ENCODE measurements at regions not wholly inside any gene's neighbourhood (a gene's known extent, or its start where the extent isn't known, plus 50 kb on each side); places are given as distances from the start of the nearest gene placed in this dataset.

GRCh38 chr5:106766916-106767315 is 903.8 kb downstream of the EFNA5 start:
- no peak for DNase-seq

GRCh38 chr5:106759581-106759980 is 911.2 kb downstream of the EFNA5 start:
- no peak for DNase-seq

GRCh38 chr5:106759152-106759551 is 911.6 kb downstream of the EFNA5 start:
- DNase-seq, result no peak

- DNase-seq, result no peak
These were observed 913.1 kb downstream of the EFNA5 start for GRCh38 chr5:106757672-106758071.

- DNase-seq, result no peak
These were observed 914.9 kb downstream of the EFNA5 start for GRCh38 chr5:106755789-106756188.

- no peak for DNase-seq
These were observed 915.7 kb downstream of the EFNA5 start for GRCh38 chr5:106755066-106755465.

GRCh38 chr5:106749826-106750225 is 920.9 kb downstream of the EFNA5 start:
- no peak for DNase-seq

GRCh38 chr5:106739127-106739526 is 931.6 kb downstream of the EFNA5 start:
- DNase-seq, result no peak

GRCh38 chr5:106737111-106737510 is 933.6 kb downstream of the EFNA5 start:
- DNase-seq, result no peak

- DNase-seq, result no peak
These were observed 938.1 kb downstream of the EFNA5 start for GRCh38 chr5:106732624-106733023.

GRCh38 chr5:106730912-106731311 is 939.8 kb downstream of the EFNA5 start:
- no peak for DNase-seq

- no peak for DNase-seq
These were observed 940.2 kb downstream of the EFNA5 start for GRCh38 chr5:106730506-106730905.

- no peak for DNase-seq
These were observed 942.5 kb downstream of the EFNA5 start for GRCh38 chr5:106728208-106728607.

GRCh38 chr5:106727071-106727470 is 943.7 kb downstream of the EFNA5 start:
- DNase-seq, result no peak

GRCh38 chr5:106720367-106720766 is 950.4 kb downstream of the EFNA5 start:
- no peak for DNase-seq

- DNase-seq, result no peak
These were observed 970.9 kb downstream of the EFNA5 start for GRCh38 chr5:106699796-106700195.

- no peak for DNase-seq
These were observed 971.5 kb downstream of the EFNA5 start for GRCh38 chr5:106699198-106699597.

- no peak for DNase-seq
These were observed 972.6 kb downstream of the EFNA5 start for GRCh38 chr5:106698169-106698568.

GRCh38 chr5:106691701-106692100 is 979.0 kb downstream of the EFNA5 start:
- no peak for DNase-seq

GRCh38 chr5:106690585-106690984 is 980.2 kb downstream of the EFNA5 start:
- DNase-seq, result no peak

GRCh38 chr5:106680330-106680729 is 990.4 kb downstream of the EFNA5 start:
- no peak for DNase-seq

- DNase-seq, result no peak
These were observed 993.7 kb downstream of the EFNA5 start for GRCh38 chr5:106677057-106677456.

GRCh38 chr5:106675687-106676086 is 995.0 kb downstream of the EFNA5 start:
- no peak for DNase-seq

GRCh38 chr5:106673941-106674340 is 996.8 kb downstream of the EFNA5 start:
- no peak for DNase-seq

- no peak for DNase-seq
These were observed 1008.9 kb downstream of the EFNA5 start for GRCh38 chr5:106661866-106662265.

- no peak for DNase-seq
These were observed 1010.1 kb downstream of the EFNA5 start for GRCh38 chr5:106660681-106661080.
